HuH-7 (cell line): ENCODE measurements at regions not wholly inside any gene's neighbourhood (a gene's known extent, or its start where the extent isn't known, plus 50 kb on each side); places are given as distances from the start of the nearest gene placed in this dataset.

ENCODE experiments used
- DNase-seq: peaks from one replicate; pipeline ENCODE4 v3.0.0; 2011; ENCODE audit warnings: low spot score

GRCh38 chr4:65120287-65120686 is 550.0 kb downstream of the EPHA5 start:
- DNase-seq, result no peak

- DNase-seq, result no peak
Observed at GRCh38 chr4:65102419-65102818, 567.9 kb downstream of the EPHA5 start.

- DNase-seq, result no peak
Observed at GRCh38 chr4:65096630-65097029, 573.7 kb downstream of the EPHA5 start.

- peak; percentile 1 for DNase-seq
Observed at GRCh38 chr4:65089666-65090065, 580.6 kb downstream of the EPHA5 start.

GRCh38 chr4:65083076-65083475 is 587.2 kb downstream of the EPHA5 start:
- no peak for DNase-seq

- no peak for DNase-seq
Observed at GRCh38 chr4:65071564-65071963, 598.7 kb downstream of the EPHA5 start.

- DNase-seq, result no peak
Observed at GRCh38 chr4:65069177-65069576, 601.1 kb downstream of the EPHA5 start.

- no peak for DNase-seq
Observed at GRCh38 chr4:65066106-65066505, 604.2 kb downstream of the EPHA5 start.

GRCh38 chr4:65063601-65064000 is 606.7 kb downstream of the EPHA5 start:
- no peak for DNase-seq

GRCh38 chr4:65050786-65051185 is 619.5 kb downstream of the EPHA5 start:
- DNase-seq, result no peak

GRCh38 chr4:65046192-65047133 is 623.8 kb downstream of the EPHA5 start:
- DNase-seq, result no peak

GRCh38 chr4:65033899-65034298 is 624.6 kb upstream of the TECRL start:
- DNase-seq, result no peak

GRCh38 chr4:65028592-65028991 is 619.3 kb upstream of the TECRL start:
- DNase-seq, result no peak

GRCh38 chr4:65023883-65024670 is 614.8 kb upstream of the TECRL start:
- DNase-seq, result no peak

GRCh38 chr4:65023081-65023480 is 613.8 kb upstream of the TECRL start:
- no peak for DNase-seq

- DNase-seq, result no peak
Observed at GRCh38 chr4:65021737-65022136, 612.5 kb upstream of the TECRL start.

GRCh38 chr4:65021149-65021548 is 611.9 kb upstream of the TECRL start:
- DNase-seq, result no peak

GRCh38 chr4:65019775-65020174 is 610.5 kb upstream of the TECRL start:
- no peak for DNase-seq

GRCh38 chr4:65018313-65018712 is 609.1 kb upstream of the TECRL start:
- no peak for DNase-seq

- DNase-seq, result no peak
Observed at GRCh38 chr4:65014078-65014477, 604.8 kb upstream of the TECRL start.

- peak; percentile 12 for DNase-seq
Observed at GRCh38 chr4:65007841-65008439, 598.7 kb upstream of the TECRL start.

- no peak for DNase-seq
Observed at GRCh38 chr4:64975177-64975576, 565.9 kb upstream of the TECRL start.

- DNase-seq, result no peak
Observed at GRCh38 chr4:64969081-64969480, 559.8 kb upstream of the TECRL start.
